ENCODE measurements at regions not wholly inside any gene's neighbourhood (a gene's known extent, or its start where the extent isn't known, plus 50 kb on each side); places are given as distances from the start of the nearest gene placed in this dataset.

GRCh38 chr15:93830221-93831080 lies 400.9 kb upstream of the MCTP2 start:
- peak overlapping the region; percentile 14 for H3K27ac Mint-ChIP-seq

GRCh38 chr15:93829115-93829870 lies 402.1 kb upstream of the MCTP2 start:
- Mint-ChIP-seq H3K27ac (no peak overlapping the region), H3K4me3 (no peak overlapping the region)

More at GRCh38 chr15:93830221-93831080, 400.9 kb upstream of the MCTP2 start:
- TF ChIP-seq, protein P1, sequence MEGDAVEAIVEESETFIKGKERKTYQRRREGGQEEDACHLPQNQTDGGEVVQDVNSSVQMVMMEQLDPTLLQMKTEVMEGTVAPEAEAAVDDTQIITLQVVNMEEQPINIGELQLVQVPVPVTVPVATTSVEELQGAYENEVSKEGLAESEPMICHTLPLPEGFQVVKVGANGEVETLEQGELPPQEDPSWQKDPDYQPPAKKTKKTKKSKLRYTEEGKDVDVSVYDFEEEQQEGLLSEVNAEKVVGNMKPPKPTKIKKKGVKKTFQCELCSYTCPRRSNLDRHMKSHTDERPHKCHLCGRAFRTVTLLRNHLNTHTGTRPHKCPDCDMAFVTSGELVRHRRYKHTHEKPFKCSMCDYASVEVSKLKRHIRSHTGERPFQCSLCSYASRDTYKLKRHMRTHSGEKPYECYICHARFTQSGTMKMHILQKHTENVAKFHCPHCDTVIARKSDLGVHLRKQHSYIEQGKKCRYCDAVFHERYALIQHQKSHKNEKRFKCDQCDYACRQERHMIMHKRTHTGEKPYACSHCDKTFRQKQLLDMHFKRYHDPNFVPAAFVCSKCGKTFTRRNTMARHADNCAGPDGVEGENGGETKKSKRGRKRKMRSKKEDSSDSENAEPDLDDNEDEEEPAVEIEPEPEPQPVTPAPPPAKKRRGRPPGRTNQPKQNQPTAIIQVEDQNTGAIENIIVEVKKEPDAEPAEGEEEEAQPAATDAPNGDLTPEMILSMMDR (IDR thresholded peaks at IDR 0.05) = no peak
- H3K4me3 Mint-ChIP-seq = no peak overlapping the region
- H3K36me3 Mint-ChIP-seq (ENCODE audit: low read depth) = no peaks in the 10 kb centered on the region
- no peaks in the 10 kb centered on the region for H3K9me3 Mint-ChIP-seq
- no peak for DNase-seq
- peaks cover 17% of the 10 kb centered on the region for H3K4me1 Mint-ChIP-seq
- peaks cover 4% of the 10 kb centered on the region for H3K27me3 Mint-ChIP-seq (ENCODE audit: low read depth, poor library complexity)

DNA sequence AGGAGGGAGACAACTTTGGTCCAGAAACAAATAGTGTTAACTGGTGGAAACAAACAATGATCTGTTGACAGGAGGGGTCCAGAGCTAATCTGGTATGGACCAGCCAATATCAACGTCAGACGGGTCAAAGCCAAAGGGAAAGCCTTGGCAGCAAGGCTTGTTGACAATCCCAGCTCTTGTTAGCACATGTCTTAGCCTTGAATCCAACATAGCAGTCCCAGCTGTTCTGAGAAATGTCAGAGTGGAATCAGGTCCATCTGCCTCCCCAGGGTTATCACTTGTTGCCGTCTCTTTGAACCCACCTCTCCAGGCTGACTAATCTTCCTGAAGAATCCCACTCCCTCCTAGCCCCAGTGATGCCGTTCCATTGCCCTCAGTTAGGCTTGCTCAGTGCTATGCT lies 404.6 kb upstream of the MCTP2 start:
- Mint-ChIP-seq H3K9me3 (no peaks in the 10 kb centered on the region), H3K27me3 (ENCODE audit: low read depth, poor library complexity) (peaks cover 4% of the 10 kb centered on the region), H3K36me3 (ENCODE audit: low read depth) (no peaks in the 10 kb centered on the region), H3K27ac (no peak overlapping the region), H3K4me1 (peaks cover 17% of the 10 kb centered on the region), H3K4me3 (no peak overlapping the region)
- TF ChIP-seq, protein P1 (IDR thresholded peaks at IDR 0.05) = no peak
- no peak for DNase-seq

More at GRCh38 chr15:93829115-93829870, 402.1 kb upstream of the MCTP2 start:
- TF ChIP-seq, protein P1 (IDR thresholded peaks at IDR 0.05) = no peak
- no peaks in the 10 kb centered on the region for H3K9me3 Mint-ChIP-seq
- H3K36me3 Mint-ChIP-seq (ENCODE audit: low read depth) = no peaks in the 10 kb centered on the region
- H3K27me3 Mint-ChIP-seq (ENCODE audit: low read depth, poor library complexity) = peaks cover 4% of the 10 kb centered on the region
- DNase-seq = no peak
- peaks cover 17% of the 10 kb centered on the region for H3K4me1 Mint-ChIP-seq

GRCh38 chr15:93826293-93826692 lies 405.1 kb upstream of the MCTP2 start:
- TF ChIP-seq, protein P1 (IDR thresholded peaks at IDR 0.05) = no peak
- no peak overlapping the region for H3K4me3 Mint-ChIP-seq
- peaks cover 17% of the 10 kb centered on the region for H3K4me1 Mint-ChIP-seq
- no peak overlapping the region for H3K27ac Mint-ChIP-seq
- H3K36me3 Mint-ChIP-seq (ENCODE audit: low read depth) = no peaks in the 10 kb centered on the region
- H3K27me3 Mint-ChIP-seq (ENCODE audit: low read depth, poor library complexity) = peaks cover 4% of the 10 kb centered on the region
- no peaks in the 10 kb centered on the region for H3K9me3 Mint-ChIP-seq
- no peak for DNase-seq

DNA sequence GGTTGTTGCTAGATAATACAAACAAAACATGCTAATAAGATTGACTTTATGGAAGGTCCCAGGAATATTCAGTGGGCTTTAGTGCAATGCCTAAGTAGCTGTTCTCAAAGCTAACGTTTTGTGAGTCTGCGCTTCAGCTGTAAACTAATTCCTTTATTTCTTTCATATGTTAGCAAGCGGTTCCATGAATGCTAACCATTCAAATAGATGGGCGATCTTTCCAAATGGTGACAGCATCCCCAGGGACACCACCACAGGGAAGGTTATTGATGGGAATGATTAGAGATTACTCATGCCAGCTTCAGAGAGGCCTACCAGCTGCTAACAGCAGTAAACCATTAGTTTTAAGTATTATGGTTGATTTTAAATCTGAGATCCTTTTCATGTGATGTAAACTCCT lies 405.7 kb upstream of the MCTP2 start:
- Mint-ChIP-seq H3K4me1 (peaks cover 11% of the 10 kb centered on the region), H3K4me3 (no peak overlapping the region), H3K36me3 (ENCODE audit: low read depth) (no peaks in the 10 kb centered on the region), H3K27ac (no peak overlapping the region), H3K27me3 (ENCODE audit: low read depth, poor library complexity) (peaks cover 4% of the 10 kb centered on the region), H3K9me3 (no peaks in the 10 kb centered on the region)
- DNase-seq = no peak
- TF ChIP-seq, protein P1 (IDR thresholded peaks at IDR 0.05) = no peak

Data from nephron progenitor cell (in vitro differentiated cells).